SK-N-MC (cell line): ENCODE measurements at regions not wholly inside any gene's neighbourhood (a gene's known extent, or its start where the extent isn't known, plus 50 kb on each side); places are given as distances from the start of the nearest gene placed in this dataset.

Experiments
- DNase-seq: peaks from one replicate; pipeline ENCODE4 v3.0.0-alpha.2; 2011; ENCODE audit warnings: low read depth, low spot score
- H3K27ac ChIP-seq: fragments of 200-600 bp; sonication (generic); 2 replicates; pipeline ENCODE4 v1.5.1; 2016; ENCODE audit warnings: mixed run types
- H3K36me3 ChIP-seq: fragments of 200-600 bp; sonication (generic); 2 replicates; pipeline ENCODE4 v1.6.1; 2017; ENCODE audit warnings: antibody characterized with exemption, low read length, mixed read lengths; ENCODE audit not compliant: insufficient read depth
- H3K4me3 ChIP-seq: fragments of 200-600 bp; sonication (generic); 2 replicates; pipeline ENCODE4 v1.5.1; 2016
- H3K9ac ChIP-seq: fragments of 200-600 bp; sonication (generic); 2 replicates; pipeline ENCODE4 v1.8.0; 2017; ENCODE audit warnings: mixed run types, mixed read lengths; ENCODE audit not compliant: insufficient read length
- H3K9me3 ChIP-seq: fragments of 200-600 bp; sonication (generic); 2 replicates; pipeline ENCODE4 v1.6.1; 2017; ENCODE audit warnings: low read depth, mild to moderate bottlenecking, antibody characterized with exemption, low read length, moderate library complexity, mixed read lengths
- EZH2 ChIP-seq: fragments of 200-600 bp; sonication (generic); IDR thresholded peaks from one replicate; pipeline ENCODE4 v1.6.1; 2017; ENCODE audit warnings: antibody characterized with exemption
- FOXP2 ChIP-seq: optimal IDR thresholded peaks from 2 replicates; pipeline ENCODE3; 2011; ENCODE audit warnings: mild to moderate bottlenecking, moderate library complexity; ENCODE audit not compliant: insufficient read depth; ENCODE audit errors: extremely low read length, control extremely low read depth
- POLR2AphosphoS5 ChIP-seq: IDR thresholded peaks from 2 replicates; pipeline ENCODE4 v1.6.1; 2012; ENCODE audit warnings: mild to moderate bottlenecking, low read depth, low read length, borderline replicate concordance

DNA sequence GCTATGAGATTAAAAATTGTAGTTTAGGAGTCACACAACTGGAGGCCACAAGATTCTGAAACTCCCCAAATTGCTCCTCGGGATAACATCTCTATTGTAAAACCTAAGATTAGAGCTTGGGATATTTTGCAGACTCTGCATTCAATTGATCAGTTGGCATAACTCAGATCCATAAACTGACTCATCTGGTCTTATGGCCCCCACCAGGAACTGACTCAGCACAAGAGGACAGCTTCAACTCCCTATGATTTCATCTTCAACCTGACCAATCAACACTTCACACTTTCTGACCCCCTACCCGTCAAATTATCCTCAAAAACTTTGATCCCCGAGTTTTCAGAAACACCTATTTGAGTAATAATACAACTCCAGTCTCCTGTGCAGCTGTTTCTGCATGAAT lies 257.3 kb downstream of the HAO1 start:
- no peak for DNase-seq
- TF ChIP-seq POLR2AphosphoS5 (no peak), FOXP2 (no peak), EZH2 (no peak)
- no peak overlapping the region for H3K9ac ChIP-seq
- no peak overlapping the region for H3K4me3 ChIP-seq
- no peak overlapping the region for H3K27ac ChIP-seq
- H3K36me3 ChIP-seq, result no peaks in the 10 kb centered on the region
- no peaks in the 10 kb centered on the region for H3K9me3 ChIP-seq

DNA sequence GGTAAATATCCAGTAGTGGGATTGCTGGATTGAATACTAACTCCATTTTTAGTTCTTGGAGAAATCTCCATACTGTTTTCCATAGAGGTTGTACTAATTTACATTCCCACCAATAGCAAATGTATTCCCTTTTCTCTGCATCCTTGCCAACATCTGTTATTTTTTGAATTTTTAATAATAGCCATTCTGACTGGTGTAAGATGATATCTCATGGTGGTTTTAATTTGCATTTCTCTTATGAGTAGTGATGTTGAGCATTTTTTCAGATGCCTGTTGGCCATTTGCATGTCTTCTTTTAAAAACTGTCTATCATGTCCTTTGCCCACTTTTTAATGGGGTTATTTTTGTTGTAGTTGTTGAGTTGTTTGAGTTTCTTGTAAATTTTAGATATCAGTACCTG lies 253.2 kb downstream of the HAO1 start:
- H3K36me3 ChIP-seq, result no peaks in the 10 kb centered on the region
- no peak overlapping the region for H3K4me3 ChIP-seq
- TF ChIP-seq EZH2, result no peak
- TF ChIP-seq FOXP2, result no peak
- no peak for TF ChIP-seq POLR2AphosphoS5
- no peak overlapping the region for H3K9ac ChIP-seq
- H3K27ac ChIP-seq, result no peak overlapping the region
- H3K9me3 ChIP-seq, result no peaks in the 10 kb centered on the region
- DNase-seq, result no peak

DNA sequence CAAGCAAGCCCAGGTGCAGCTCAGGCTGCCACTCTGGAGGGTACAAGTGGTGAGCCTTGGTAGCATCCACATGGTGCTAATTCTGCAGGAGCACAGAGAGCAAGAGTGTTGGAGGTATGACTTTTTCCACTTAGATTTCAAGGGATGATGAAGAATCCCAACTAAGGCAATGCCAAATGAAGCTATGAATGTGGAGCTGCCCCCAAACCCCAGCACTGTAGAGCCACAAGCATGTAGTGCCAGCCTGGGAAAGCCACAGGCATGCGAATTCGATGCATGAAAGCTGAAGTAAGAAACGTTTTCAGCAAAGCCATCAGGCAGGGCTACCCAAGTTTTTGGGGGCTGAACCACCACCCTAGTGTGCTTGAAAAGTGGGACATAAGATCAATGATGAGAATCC lies 251.1 kb downstream of the HAO1 start:
- TF ChIP-seq POLR2AphosphoS5 (no peak), FOXP2 (no peak), EZH2 (no peak)
- Histone ChIP-seq H3K4me3 (no peak overlapping the region), H3K9me3 (no peaks in the 10 kb centered on the region), H3K36me3 (no peaks in the 10 kb centered on the region), H3K9ac (no peak overlapping the region), H3K27ac (no peak overlapping the region)
- no peak for DNase-seq

DNA sequence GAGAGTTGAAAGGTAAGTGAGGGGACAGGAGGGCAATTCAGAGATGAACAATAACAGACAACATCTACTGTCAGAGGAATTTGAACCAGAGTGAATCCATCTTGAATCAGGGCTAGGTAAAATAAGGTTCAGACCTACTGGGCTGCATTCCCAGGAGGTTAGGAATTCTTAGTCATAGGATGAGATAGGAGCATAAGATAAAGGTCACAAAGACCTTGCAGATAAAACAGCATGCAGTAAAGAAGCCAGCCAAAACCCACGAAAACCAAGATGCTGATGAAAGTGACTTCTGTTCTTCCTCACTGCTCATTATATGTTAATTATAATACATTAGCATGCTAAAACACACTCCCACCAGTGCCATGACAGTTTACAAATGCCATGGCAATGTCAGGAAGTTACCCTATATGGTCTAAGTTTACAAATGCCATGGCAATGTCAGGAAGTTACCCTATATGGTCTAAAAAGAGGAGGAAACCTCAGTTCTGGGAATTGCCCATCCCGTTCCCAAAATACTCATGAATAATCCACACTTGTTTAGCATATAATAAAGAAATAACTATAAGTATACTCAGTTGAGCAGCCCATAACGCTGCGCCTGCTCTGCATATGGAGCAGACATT lies 248.5 kb downstream of the HAO1 start:
- Histone ChIP-seq H3K9me3 (no peaks in the 10 kb centered on the region), H3K9ac (no peak overlapping the region), H3K36me3 (no peaks in the 10 kb centered on the region), H3K4me3 (no peak overlapping the region), H3K27ac (no peak overlapping the region)
- TF ChIP-seq POLR2AphosphoS5 (no peak), FOXP2 (no peak), EZH2 (no peak)
- DNase-seq, result no peak

DNA sequence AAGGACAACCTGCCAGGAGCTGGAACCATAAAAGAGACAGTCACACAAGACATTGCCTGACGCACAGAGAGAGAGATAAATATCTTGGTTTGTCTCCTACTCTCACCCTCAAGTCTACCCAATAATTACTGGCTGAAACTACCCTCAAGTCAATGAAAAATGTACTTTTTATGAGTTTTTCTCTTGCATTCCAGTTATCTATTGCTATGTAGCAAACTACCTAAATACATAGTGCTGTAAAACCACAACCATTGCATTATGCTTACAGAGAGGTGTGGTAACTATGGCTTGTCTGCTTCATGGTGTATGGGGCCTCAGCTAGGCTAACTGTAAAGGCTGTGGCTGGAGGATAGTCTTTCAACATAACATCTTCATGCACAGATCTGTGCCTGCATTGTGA lies 247.8 kb downstream of the HAO1 start:
- no peak for DNase-seq
- Histone ChIP-seq H3K4me3 (no peak overlapping the region), H3K9me3 (no peaks in the 10 kb centered on the region), H3K9ac (no peak overlapping the region), H3K36me3 (no peaks in the 10 kb centered on the region), H3K27ac (no peak overlapping the region)
- no peak for TF ChIP-seq FOXP2
- TF ChIP-seq EZH2, result no peak
- TF ChIP-seq POLR2AphosphoS5, result no peak

DNA sequence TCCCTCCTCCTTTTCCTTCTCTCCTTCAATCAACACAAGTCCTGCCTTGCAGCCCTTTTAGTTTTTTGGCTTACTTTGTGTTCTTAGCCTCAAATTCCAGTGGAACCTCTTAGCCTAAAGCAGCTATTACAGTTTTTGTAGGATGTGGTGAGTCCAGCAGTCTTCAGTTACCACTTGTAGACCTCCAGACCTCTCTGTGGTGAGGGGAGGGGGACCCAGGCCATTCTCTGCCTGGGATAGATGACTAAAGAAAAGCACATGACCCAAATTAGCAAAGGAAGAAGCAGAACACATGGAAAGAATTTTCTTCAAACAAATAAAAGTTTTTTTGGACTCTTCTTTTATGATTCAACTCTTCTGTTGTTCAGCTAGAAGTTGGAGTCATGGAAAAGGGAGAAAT lies 246.5 kb downstream of the HAO1 start:
- no peaks in the 10 kb centered on the region for H3K36me3 ChIP-seq
- no peak overlapping the region for H3K9ac ChIP-seq
- no peak overlapping the region for H3K27ac ChIP-seq
- DNase-seq, result no peak
- TF ChIP-seq EZH2, result no peak
- TF ChIP-seq FOXP2, result no peak
- TF ChIP-seq POLR2AphosphoS5, result no peak
- H3K9me3 ChIP-seq, result no peaks in the 10 kb centered on the region
- H3K4me3 ChIP-seq, result no peak overlapping the region

DNA sequence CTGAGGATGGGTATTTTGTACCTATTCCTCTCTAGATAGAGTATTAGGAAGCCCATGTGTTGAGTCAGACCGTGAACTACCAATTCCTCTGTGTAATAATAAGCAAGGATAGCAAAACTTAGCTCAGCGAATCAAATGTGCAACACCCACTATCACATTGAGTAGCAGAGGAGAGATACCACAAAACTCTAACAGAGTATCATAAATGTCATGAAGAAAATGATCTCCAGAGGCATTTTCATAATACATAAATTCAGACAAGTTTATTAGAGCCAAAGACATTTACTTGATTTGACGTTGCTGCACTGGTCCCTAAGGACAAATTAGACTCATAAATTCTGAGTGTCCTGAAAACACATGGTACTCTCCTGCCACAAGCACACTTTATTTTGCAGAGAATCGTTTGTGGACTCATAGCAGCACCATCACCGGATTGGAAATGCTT lies 245.2 kb downstream of the HAO1 start:
- Histone ChIP-seq H3K9ac (no peak overlapping the region), H3K27ac (no peak overlapping the region), H3K9me3 (no peaks in the 10 kb centered on the region), H3K36me3 (no peaks in the 10 kb centered on the region), H3K4me3 (no peak overlapping the region)
- no peak for DNase-seq
- no peak for TF ChIP-seq EZH2
- TF ChIP-seq FOXP2, result no peak
- TF ChIP-seq POLR2AphosphoS5, result no peak

DNA sequence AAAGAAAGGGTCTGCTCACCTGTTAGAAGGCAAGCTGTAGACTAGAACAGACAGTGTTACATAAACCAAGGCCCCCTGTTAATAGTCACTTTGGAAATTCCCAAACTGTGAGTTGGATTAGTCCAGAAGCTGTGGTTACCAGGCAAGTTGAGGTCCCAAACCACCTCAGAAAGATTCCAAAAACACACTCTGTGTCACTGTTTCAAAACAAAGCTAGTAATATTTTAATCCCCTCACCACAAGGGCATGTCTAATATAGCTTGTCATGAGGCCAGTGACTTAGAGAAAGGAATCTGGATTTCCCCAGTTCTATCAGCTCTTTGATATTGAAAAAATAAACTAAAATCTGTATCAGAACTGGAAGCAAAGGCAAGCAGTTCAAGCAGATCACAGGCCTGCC lies 244.6 kb downstream of the HAO1 start:
- no peaks in the 10 kb centered on the region for H3K36me3 ChIP-seq
- no peak overlapping the region for H3K27ac ChIP-seq
- no peak overlapping the region for H3K9ac ChIP-seq
- TF ChIP-seq FOXP2, result no peak
- TF ChIP-seq POLR2AphosphoS5, result no peak
- no peak for TF ChIP-seq EZH2
- DNase-seq, result no peak
- H3K4me3 ChIP-seq, result no peak overlapping the region
- no peaks in the 10 kb centered on the region for H3K9me3 ChIP-seq

DNA sequence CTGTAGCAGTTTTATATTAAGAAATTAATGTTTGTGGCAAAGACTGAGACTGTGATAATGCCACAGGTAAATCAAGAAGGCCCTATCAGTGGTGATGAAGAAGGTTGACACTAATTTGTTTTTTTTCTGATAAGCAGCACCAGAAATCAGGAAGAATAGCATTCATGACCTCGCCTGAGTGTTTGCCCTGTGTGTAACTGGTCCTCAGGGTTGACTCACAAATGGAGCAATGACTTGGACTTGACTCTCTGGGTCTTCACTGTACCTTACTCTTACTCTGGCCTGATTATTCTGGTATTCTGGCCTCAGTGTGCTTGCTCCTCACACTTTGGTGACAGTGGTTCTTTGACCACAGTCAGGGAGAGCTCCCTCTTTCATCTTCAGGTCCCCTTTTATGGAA lies 243.9 kb downstream of the HAO1 start:
- no peaks in the 10 kb centered on the region for H3K36me3 ChIP-seq
- H3K9ac ChIP-seq, result no peak overlapping the region
- no peaks in the 10 kb centered on the region for H3K9me3 ChIP-seq
- no peak overlapping the region for H3K27ac ChIP-seq
- TF ChIP-seq FOXP2 (no peak), POLR2AphosphoS5 (no peak), EZH2 (no peak)
- DNase-seq, result no peak
- no peak overlapping the region for H3K4me3 ChIP-seq

DNA sequence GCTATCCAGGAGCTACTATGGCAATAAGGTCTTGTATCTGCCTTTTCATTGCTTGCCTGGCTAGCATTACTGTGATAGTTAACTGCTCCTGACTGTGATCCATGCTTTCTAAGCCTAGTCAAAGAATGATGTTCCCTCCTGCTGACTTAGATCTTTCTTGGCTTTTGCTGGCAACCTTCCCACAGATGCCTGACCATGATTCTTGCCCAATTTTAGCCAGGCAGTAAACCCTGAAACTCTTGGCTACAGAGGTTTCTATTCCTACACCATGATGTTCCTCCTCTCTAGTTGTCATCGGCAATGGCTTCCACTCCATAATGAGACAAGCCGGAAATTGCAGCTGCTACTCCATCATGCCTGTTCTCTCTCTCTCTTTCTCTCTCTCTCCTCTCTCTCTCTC lies 238.1 kb downstream of the HAO1 start:
- Histone ChIP-seq H3K9ac (no peak overlapping the region), H3K27ac (no peak overlapping the region), H3K36me3 (no peaks in the 10 kb centered on the region), H3K4me3 (no peak overlapping the region), H3K9me3 (no peaks in the 10 kb centered on the region)
- TF ChIP-seq EZH2 (no peak), POLR2AphosphoS5 (no peak), FOXP2 (no peak)
- DNase-seq, result no peak
